ENCODE measurements at regions not wholly inside any gene's neighbourhood (a gene's known extent, or its start where the extent isn't known, plus 50 kb on each side); places are given as distances from the start of the nearest gene placed in this dataset.

GRCh38 chr11:69907611-69908010 is 88.4 kb upstream of the FGF3 start:
- Histone ChIP-seq H3K23me2 (ENCODE audit: low read depth, low read length) (no peaks in the 10 kb centered on the region), H3K27ac (ENCODE audit: low read depth, low read length) (no peak overlapping the region), H3K4ac (replicated peaks; ENCODE audit: insufficient read length, low read depth, low read length) (no peak overlapping the region), H3K4me3 (ENCODE audit: extremely low read depth in 1 of 4, insufficient read depth in 2 of 4, low read depth in 3 of 4, low read length in 4 of 4) (no peak overlapping the region), H2AK5ac (ENCODE audit: low read depth, low read length) (no peak overlapping the region), H3K79me2 (ENCODE audit: control insufficient read depth in 1 of 2, insufficient read depth in 2 of 2, low read length in 2 of 2) (no peaks in the 10 kb centered on the region), H2BK120ac (replicated peaks; ENCODE audit: low read depth, low read length) (no peak overlapping the region), H3K4me2 (ENCODE audit: insufficient read depth in 1 of 2, low read depth in 2 of 2, low read length in 2 of 2) (no peak overlapping the region), H2BK12ac (ENCODE audit: low read depth, low read length) (no peak overlapping the region), H3K4me1 (replicated peaks in 1 of 4; ENCODE audit: control insufficient read depth in 3 of 4, insufficient read depth in 4 of 4, low read length in 3 of 4) (no peaks in the 10 kb centered on the region), H2AFZ (ENCODE audit: low read length) (no peak overlapping the region), H3K79me1 (ENCODE audit: low read depth, low read length) (no peaks in the 10 kb centered on the region), H2BK15ac (ENCODE audit: low read length) (no peak overlapping the region), H4K91ac (replicated peaks; ENCODE audit: insufficient read length, low read length) (no peak overlapping the region), H3K56ac (replicated peaks; ENCODE audit: insufficient read length, low read depth, low read length) (no peak overlapping the region), H2BK20ac (ENCODE audit: low read length) (no peak overlapping the region), H3K27me3 (replicated peaks in 1 of 4; ENCODE audit: control insufficient read depth in 3 of 4, extremely low read depth in 1 of 4, insufficient read depth in 3 of 4, low read length in 3 of 4) (no peaks in the 10 kb centered on the region; a peak in 1 of 7 replicates), H3K18ac (ENCODE audit: extremely low read depth, low read length) (no peak overlapping the region), H4K5ac (ENCODE audit: insufficient read length, low read depth, low read length) (no peak overlapping the region), H3K36me3 (ENCODE audit: control insufficient read depth in 2 of 4, insufficient read depth in 4 of 4, low read length in 3 of 4) (no peaks in the 10 kb centered on the region; a peak in 1 of 8 replicates), H3K14ac (ENCODE audit: insufficient read length) (no peak overlapping the region), H4K8ac (ENCODE audit: extremely low read depth, insufficient read depth, low read length) (no peak overlapping the region), H3K23ac (ENCODE audit: insufficient read length) (no peak overlapping the region), H4K20me1 (replicated peaks in 1 of 2; ENCODE audit: control insufficient read depth in 1 of 2, insufficient read depth in 2 of 2, low read length in 2 of 2) (no peaks in the 10 kb centered on the region), H2BK5ac (ENCODE audit: low read depth, low read length) (no peak overlapping the region), H3K9ac (replicated peaks in 1 of 4; ENCODE audit: extremely low read depth in 1 of 4, low read depth in 3 of 4, low read length in 3 of 4) (no peak overlapping the region), H3K9me3 (ENCODE audit: insufficient read depth in 2 of 2, low read depth in 1 of 2, low read length in 1 of 2) (no peaks in the 10 kb centered on the region)
- FAIRE-seq (no peak), DNase-seq (ENCODE audit: low read depth in 1 of 2, low spot score in 2 of 2) (no peak)
- TF ChIP-seq TAF7 (optimal IDR thresholded peaks at IDR 0.05; ENCODE audit: borderline replicate concordance, low read depth, low read length): no peak
- 86% methylated on average over 10 of the region's 11 CpGs; no CpG with 5 or more reads in 1 of the 2 experiments for WGBS, 2 experiments (ENCODE audit: extremely low coverage in 1 of 2, insufficient coverage in 1 of 2, insufficient read length in 1 of 2, insufficient replicate concordance in 2 of 2, low coverage in 1 of 2, low lambda C conversion rate in 2 of 2, missing lambda C conversion rate in 1 of 2)
- CTCF ChIA-PET (ENCODE audit: partially characterized antibody): interaction anchor here (1.0 to 10.8 kb wide), 5 partner anchors 11 to 291 kb away, joined by 3 to 173 read pairs (median 21); no protein-coding TSS in a partner anchor
- POLR2A ChIA-PET (ENCODE audit: partially characterized antibody): no interaction called here
